OCI-LY7 (cell line): ENCODE measurements at regions not wholly inside any gene's neighbourhood (a gene's known extent, or its start where the extent isn't known, plus 50 kb on each side); places are given as distances from the start of the nearest gene placed in this dataset.

ENCODE experiments used
- BruUV-seq: library from RNA; stranded (reverse); fragments of 400-500 nt; replicated peaks from 2 replicates; lab custom pipeline; 2021; lab: Mats Ljungman, UMichigan
- CTCF ChIA-PET: fragments of 300-600 bp; sonication (Branson Sonifier 250); formaldehyde crosslinking; loops from one replicate; lab custom pipeline; 2022; ENCODE audit warnings: antibody characterized with exemption; ENCODE audit not compliant: unreplicated experiment; lab: Charles Lee
- POLR2A ChIA-PET: fragments of 300-600 bp; sonication (Branson Sonifier 250); formaldehyde crosslinking; loops from one replicate; lab custom pipeline; 2022; ENCODE audit warnings: antibody characterized with exemption; lab: Charles Lee
- DNase-seq: peaks from one replicate; pipeline ENCODE4 v3.0.0-alpha.2; 2015; ENCODE audit warnings: low spot score
- H2AFZ ChIP-seq: fragments of 200-600 bp; sonication (generic), shearing (Covaris generic); 2 replicates; pipeline ENCODE4 v1.6.1; 2014; ENCODE audit warnings: mild to moderate bottlenecking, antibody characterized with exemption, low read length, moderate library complexity
- H3K27ac ChIP-seq: fragments of 200-600 bp; sonication (generic); 2 replicates; pipeline ENCODE4 v1.5.1; 2014; ENCODE audit warnings: mixed run types, low read depth, mild to moderate bottlenecking, moderate library complexity, low read length, inconsistent platforms; ENCODE audit not compliant: poor library complexity, severe bottlenecking
- H3K36me3 ChIP-seq: fragments of 200-600 bp; sonication (generic); 2 replicates; pipeline ENCODE4 v1.6.1; 2014; ENCODE audit warnings: mild to moderate bottlenecking, antibody characterized with exemption, low read length, moderate library complexity, mixed read lengths; ENCODE audit not compliant: insufficient read depth
- H3K4me1 ChIP-seq: fragments of 200-600 bp; sonication (generic); 2 replicates; pipeline ENCODE4 v1.5.1; 2014; ENCODE audit warnings: mild to moderate bottlenecking, low read length; ENCODE audit not compliant: insufficient read depth, poor library complexity, severe bottlenecking
- H3K4me2 ChIP-seq: fragments of 200-600 bp; sonication (generic); 2 replicates; pipeline ENCODE4 v1.6.1; 2014; ENCODE audit warnings: mild to moderate bottlenecking, low read length
- H3K4me3 ChIP-seq: fragments of 200-600 bp; sonication (generic); 2 replicates; pipeline ENCODE4 v1.5.1; 2014; ENCODE audit warnings: mild to moderate bottlenecking, low read depth, low read length; ENCODE audit not compliant: poor library complexity, severe bottlenecking
- H3K79me2 ChIP-seq: fragments of 200-600 bp; sonication (generic); 2 replicates; pipeline ENCODE4 v1.6.1; 2016; ENCODE audit warnings: low read depth, mild to moderate bottlenecking, low read length, moderate library complexity, mixed read lengths; ENCODE audit not compliant: insufficient read depth
- H3K9me2 ChIP-seq: fragments of 200-600 bp; sonication (generic); 2 replicates; pipeline ENCODE4 v1.6.1; 2016; ENCODE audit warnings: mild to moderate bottlenecking, low read length, mixed read lengths; ENCODE audit not compliant: insufficient read depth
- H3K9me3 ChIP-seq: fragments of 200-600 bp; sonication (generic); 2 replicates; pipeline ENCODE4 v1.6.1; 2014; ENCODE audit warnings: mild to moderate bottlenecking, mixed run types, low read length, mixed read lengths
- H4K20me1 ChIP-seq: fragments of 200-600 bp; sonication (generic); 2 replicates; pipeline ENCODE4 v1.6.1; 2014; ENCODE audit warnings: mild to moderate bottlenecking, antibody characterized with exemption, low read length, moderate library complexity, mixed read lengths; ENCODE audit not compliant: insufficient read depth
- EZH2phosphoT487 ChIP-seq: fragments of 200-600 bp; sonication (generic); IDR thresholded peaks from 2 replicates; pipeline ENCODE4 v1.6.1; 2018; ENCODE audit warnings: low read depth, borderline replicate concordance, mild to moderate bottlenecking, mixed run types, antibody characterized with exemption, low read length, moderate library complexity, mixed read lengths
- intact Hi-C: fragments of 100-400 bp; cut with micrococcal nuclease; formaldehyde crosslinking; loops from one replicate; pipeline ENCODE4 v1.10.0; 2022; ENCODE audit not compliant: unreplicated experiment
- TF ChIP-seq, protein P1 (sequence below): fragments of 200-600 bp; sonication (generic); conservative IDR thresholded peaks from 2 replicates; pipeline ENCODE4 v1.5.1; 2014; ENCODE audit warnings: mild to moderate bottlenecking, antibody characterized with exemption, low read length, moderate library complexity, mixed read lengths

DNA sequence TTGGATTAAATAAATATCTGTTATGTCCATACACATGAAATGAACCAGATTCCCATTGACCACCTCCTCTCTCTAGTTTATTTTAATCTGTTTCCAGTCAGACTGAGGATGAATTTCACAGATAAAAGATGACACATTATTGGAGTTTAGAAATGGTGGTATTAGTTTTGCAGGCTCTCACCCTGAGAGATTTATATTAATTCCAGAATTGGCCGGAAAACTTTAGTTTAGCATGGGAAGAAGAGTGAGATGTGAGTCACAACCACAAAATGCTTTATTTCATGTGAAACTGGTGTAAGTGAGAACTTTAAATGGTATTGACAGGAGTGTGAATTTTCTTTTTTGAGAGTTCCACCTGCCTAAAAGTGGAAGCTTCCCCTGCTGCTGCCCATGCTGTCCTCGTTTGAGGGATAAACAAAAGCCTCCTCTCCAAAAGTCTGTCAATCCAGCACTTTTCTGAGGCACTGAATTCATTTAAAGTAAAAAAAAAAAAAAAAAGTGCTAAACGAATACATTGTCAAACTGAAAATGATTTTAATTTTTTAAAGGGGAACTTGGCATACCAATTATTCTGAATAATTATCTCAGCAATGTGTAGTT is 65.1 kb upstream of the EPHA3 start:
- BruUV-seq: no TSS peak
- Histone ChIP-seq H3K9me3 (no peaks in the 10 kb centered on the region), H2AFZ (no peak overlapping the region), H3K79me2 (no peaks in the 10 kb centered on the region), H3K27ac (no peak overlapping the region), H3K36me3 (no peaks in the 10 kb centered on the region), H3K4me3 (no peak overlapping the region), H4K20me1 (no peaks in the 10 kb centered on the region), H3K4me2 (no peak overlapping the region), H3K4me1 (no peaks in the 10 kb centered on the region), H3K9me2 (no peaks in the 10 kb centered on the region)
- DNase-seq: no peak
- CTCF ChIA-PET: no interaction called here
- intact Hi-C loops: no loop called here
- POLR2A ChIA-PET: interaction anchor here (0.6 kb wide), 1 partner anchor 15 kb away, joined by 3 read pairs; no protein-coding TSS in a partner anchor
- no peak for TF ChIP-seq EZH2phosphoT487
- TF ChIP-seq, protein P1, sequence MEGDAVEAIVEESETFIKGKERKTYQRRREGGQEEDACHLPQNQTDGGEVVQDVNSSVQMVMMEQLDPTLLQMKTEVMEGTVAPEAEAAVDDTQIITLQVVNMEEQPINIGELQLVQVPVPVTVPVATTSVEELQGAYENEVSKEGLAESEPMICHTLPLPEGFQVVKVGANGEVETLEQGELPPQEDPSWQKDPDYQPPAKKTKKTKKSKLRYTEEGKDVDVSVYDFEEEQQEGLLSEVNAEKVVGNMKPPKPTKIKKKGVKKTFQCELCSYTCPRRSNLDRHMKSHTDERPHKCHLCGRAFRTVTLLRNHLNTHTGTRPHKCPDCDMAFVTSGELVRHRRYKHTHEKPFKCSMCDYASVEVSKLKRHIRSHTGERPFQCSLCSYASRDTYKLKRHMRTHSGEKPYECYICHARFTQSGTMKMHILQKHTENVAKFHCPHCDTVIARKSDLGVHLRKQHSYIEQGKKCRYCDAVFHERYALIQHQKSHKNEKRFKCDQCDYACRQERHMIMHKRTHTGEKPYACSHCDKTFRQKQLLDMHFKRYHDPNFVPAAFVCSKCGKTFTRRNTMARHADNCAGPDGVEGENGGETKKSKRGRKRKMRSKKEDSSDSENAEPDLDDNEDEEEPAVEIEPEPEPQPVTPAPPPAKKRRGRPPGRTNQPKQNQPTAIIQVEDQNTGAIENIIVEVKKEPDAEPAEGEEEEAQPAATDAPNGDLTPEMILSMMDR: no peak

DNA sequence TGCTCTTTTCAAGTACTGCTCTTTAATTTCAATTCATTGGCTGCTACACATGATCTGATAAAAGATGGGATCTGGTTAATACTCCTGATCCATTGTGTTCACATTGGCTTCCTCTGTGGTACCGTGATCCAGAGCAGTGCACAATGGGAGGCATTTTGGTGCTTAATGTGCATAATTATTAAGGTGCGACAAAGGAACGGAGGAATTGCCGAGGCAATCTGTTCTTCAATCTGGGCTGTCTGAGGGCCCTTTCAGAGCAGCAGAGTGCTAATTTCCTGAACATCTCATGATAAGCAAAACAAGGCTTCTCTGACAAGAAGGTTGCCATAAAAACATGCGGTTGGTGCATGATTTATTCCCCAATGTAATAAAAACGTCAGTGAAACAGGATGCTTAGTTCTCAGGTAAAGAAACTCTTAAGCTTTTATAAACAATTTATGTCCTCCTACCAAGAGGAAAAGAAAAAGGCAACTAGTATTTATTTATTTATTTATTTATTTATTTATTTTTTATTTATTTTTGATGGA is 64.0 kb upstream of the EPHA3 start:
- H3K9me3 ChIP-seq: no peaks in the 10 kb centered on the region
- H3K9me2 ChIP-seq: no peaks in the 10 kb centered on the region
- H4K20me1 ChIP-seq: no peaks in the 10 kb centered on the region
- H3K79me2 ChIP-seq: no peaks in the 10 kb centered on the region
- ChIA-PET CTCF (no interaction called here), POLR2A (no interaction called here)
- H3K27ac ChIP-seq: no peak overlapping the region
- H3K36me3 ChIP-seq: no peaks in the 10 kb centered on the region
- no peak overlapping the region for H2AFZ ChIP-seq
- no peak overlapping the region for H3K4me2 ChIP-seq
- H3K4me1 ChIP-seq: no peaks in the 10 kb centered on the region
- no peak for DNase-seq
- TF ChIP-seq EZH2phosphoT487: no peak
- TF ChIP-seq, protein P1: no peak
- intact Hi-C loops: no loop called here
- no TSS peak for BruUV-seq
- no peak overlapping the region for H3K4me3 ChIP-seq

DNA sequence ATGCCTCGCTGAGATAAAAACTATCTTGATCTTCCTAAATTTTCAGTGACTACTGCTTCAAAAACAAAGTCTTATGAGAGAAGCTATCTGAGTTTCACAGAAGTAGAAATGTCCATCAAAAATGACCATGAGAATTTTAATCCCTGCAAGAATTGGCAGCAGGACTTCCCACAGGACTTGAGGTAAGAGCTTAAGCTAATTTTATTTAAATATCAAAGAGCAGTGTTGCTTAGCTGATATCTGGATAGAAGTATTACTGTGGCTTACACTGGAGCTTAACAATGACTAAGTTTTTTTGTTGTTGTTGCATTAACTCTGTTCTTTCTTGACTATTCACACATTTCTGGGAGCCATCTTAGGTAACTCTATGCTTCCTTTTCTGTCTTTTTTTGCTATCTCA is 60.8 kb upstream of the EPHA3 start:
- DNase-seq: no peak
- intact Hi-C loops: no loop called here
- no peak overlapping the region for H2AFZ ChIP-seq
- no peaks in the 10 kb centered on the region for H3K9me3 ChIP-seq
- no TSS peak for BruUV-seq
- H3K36me3 ChIP-seq: no peaks in the 10 kb centered on the region
- TF ChIP-seq EZH2phosphoT487: no peak
- TF ChIP-seq, protein P1: no peak
- no peaks in the 10 kb centered on the region for H3K9me2 ChIP-seq
- no peaks in the 10 kb centered on the region for H4K20me1 ChIP-seq
- no peak overlapping the region for H3K4me3 ChIP-seq
- H3K4me1 ChIP-seq: no peaks in the 10 kb centered on the region
- H3K79me2 ChIP-seq: no peaks in the 10 kb centered on the region
- H3K4me2 ChIP-seq: no peak overlapping the region
- CTCF ChIA-PET: no interaction called here
- POLR2A ChIA-PET: interaction anchor here (0.7 kb wide), 1 partner anchor 1426 kb away, joined by 3 read pairs; no protein-coding TSS in a partner anchor
- no peak overlapping the region for H3K27ac ChIP-seq
